ENCODE measurements at regions not wholly inside any gene's neighbourhood (a gene's known extent, or its start where the extent isn't known, plus 50 kb on each side); places are given as distances from the start of the nearest gene placed in this dataset.
A peak's percentile ranks its signal among the peaks of the same experiment; 100 is the strongest.

DNA sequence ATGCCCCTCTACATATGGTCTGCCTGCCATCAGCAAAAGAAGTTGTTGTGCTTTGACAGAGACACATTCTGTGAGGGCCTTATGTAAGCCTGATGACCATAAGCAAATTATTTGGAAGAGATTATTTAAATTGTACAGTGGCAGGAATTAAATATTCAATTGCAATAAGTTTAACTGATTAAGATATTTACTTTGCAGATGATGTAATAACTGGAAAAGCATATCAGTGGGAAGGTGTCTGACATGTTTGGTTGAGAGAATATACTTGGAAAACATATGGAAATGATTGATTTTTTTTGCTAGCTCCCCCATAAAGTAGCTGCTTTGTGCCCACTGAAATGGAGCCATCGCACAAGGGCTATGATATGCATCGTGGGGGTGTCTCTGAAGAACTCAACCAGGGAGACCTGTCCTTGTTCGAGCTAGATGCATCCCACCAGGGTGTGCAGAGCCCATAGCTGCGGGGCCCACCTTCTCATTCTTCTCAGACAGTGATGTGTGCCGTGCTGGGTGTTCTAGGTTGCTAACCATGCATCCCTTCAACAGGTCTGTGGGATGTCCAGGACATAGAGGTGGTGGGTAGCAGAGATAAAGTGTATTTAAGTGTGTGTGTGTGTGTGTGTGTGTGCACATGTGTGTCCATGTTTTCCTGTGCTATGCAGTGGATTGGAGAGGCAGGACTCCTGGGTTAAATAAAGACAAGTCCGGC, 90.4 kb upstream of the PARD3B start:
- H3K36me3 Mint-ChIP-seq (ENCODE audit: low read depth) = no peaks in the 10 kb centered on the region
- peaks cover 21% of the 10 kb centered on the region for H3K27me3 Mint-ChIP-seq (ENCODE audit: low read depth)
- no peak overlapping the region for H3K4me3 Mint-ChIP-seq
- no peaks in the 10 kb centered on the region for H3K4me1 Mint-ChIP-seq (ENCODE audit: low read depth)
- H3K27ac Mint-ChIP-seq = no peak overlapping the region
- H3K9me3 Mint-ChIP-seq = no peaks in the 10 kb centered on the region
- DNase-seq (ENCODE audit: low spot score) = no peak

DNA sequence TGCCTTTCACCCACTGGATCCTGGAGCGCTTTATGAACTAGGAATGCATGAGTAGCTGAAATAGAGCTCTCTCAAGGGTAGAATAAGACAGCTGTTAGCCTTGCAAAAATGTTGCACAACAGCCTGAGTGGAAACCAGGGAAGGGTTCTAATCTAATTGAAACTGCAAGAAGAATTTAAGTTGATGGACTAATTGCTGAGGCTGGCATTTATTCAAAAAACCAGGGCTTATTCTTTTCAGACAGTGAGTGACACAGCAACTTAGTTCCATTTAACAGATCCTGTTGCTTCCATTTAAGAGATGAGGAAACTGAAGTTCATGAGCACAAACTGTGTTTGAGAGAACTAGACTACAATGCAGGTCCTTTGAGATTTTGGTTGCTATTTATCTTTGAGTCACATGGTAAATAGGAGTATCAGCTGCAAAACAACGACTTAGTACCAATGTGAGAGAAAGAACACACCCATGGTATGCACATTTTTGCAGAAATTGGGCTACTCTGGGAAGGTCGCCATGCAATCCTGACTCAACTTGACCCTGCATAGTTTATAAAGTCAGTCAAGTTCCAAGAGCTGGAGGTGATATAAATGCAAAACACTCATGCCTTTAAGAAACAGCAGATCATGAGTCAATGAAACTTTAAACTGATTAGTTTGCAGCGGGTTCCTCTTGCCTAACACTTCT, 76.4 kb upstream of the PARD3B start:
- Mint-ChIP-seq H3K4me3 (no peak overlapping the region), H3K36me3 (ENCODE audit: low read depth) (no peaks in the 10 kb centered on the region), H3K4me1 (ENCODE audit: low read depth) (no peaks in the 10 kb centered on the region), H3K27ac (no peak overlapping the region), H3K9me3 (no peaks in the 10 kb centered on the region), H3K27me3 (ENCODE audit: low read depth) (peaks cover 11% of the 10 kb centered on the region)
- no peak for DNase-seq (ENCODE audit: low spot score)

- peaks cover 8% of the 10 kb centered on the region for H3K27me3 Mint-ChIP-seq (ENCODE audit: low read depth)
- no peak for DNase-seq (ENCODE audit: low spot score)
- H3K9me3 Mint-ChIP-seq = no peaks in the 10 kb centered on the region
- H3K36me3 Mint-ChIP-seq (ENCODE audit: low read depth) = no peaks in the 10 kb centered on the region
- no peaks in the 10 kb centered on the region for H3K4me1 Mint-ChIP-seq (ENCODE audit: low read depth)
- no peak overlapping the region for H3K4me3 Mint-ChIP-seq
- H3K27ac Mint-ChIP-seq = no peak overlapping the region
Observed at GRCh38 chr2:204470178-204470620, 75.1 kb upstream of the PARD3B start.

DNA sequence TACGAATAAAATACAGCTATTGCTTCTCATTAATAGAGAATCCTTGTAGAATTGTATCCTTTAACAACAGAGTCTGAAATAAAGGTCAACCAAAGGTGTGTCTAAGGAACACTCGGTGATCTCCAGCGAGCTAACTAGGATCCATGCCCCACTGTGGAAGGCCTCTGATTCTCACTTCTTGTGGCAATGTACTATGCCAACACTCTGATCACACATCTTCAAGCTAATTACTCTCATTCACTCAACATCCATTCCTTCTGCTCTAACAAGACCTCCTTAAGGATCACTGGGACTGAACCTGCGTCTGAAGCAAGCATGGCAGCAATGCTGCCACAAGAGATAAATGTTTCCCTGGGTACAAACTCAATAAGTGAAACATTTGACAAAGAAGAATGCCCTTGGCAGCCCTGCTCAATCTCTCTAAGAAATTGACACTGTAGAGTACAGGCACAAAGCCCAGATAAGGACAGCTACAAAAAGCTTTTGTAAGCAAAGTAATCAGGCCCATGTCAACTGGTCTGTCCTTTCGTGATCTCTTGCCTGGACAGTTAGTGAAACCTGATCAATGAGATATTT, 74.6 kb upstream of the PARD3B start:
- H3K4me3 Mint-ChIP-seq = no peak overlapping the region
- peaks cover 8% of the 10 kb centered on the region for H3K27me3 Mint-ChIP-seq (ENCODE audit: low read depth)
- no peaks in the 10 kb centered on the region for H3K4me1 Mint-ChIP-seq (ENCODE audit: low read depth)
- H3K27ac Mint-ChIP-seq = no peak overlapping the region
- DNase-seq (ENCODE audit: low spot score) = no peak
- H3K9me3 Mint-ChIP-seq = no peaks in the 10 kb centered on the region
- no peaks in the 10 kb centered on the region for H3K36me3 Mint-ChIP-seq (ENCODE audit: low read depth)

DNA sequence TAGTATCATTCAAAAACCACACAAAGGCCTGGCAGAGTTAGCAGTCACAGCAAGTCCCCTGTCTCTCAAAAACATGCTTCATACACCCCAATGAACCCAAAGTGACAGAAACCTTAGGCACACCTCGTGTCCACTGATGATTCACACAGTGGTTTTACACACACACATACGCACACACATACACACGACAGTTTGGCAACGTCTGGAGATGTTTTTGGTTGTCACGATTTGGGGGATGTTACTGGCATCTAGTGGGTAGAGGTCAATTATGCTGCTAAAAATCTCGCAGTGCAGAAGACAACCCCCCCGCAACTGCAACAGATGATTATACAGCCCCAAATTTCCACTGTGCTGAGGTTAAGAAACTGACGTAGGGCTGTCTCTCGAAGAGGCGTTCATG, 72.9 kb upstream of the PARD3B start:
- peaks cover 8% of the 10 kb centered on the region for H3K27me3 Mint-ChIP-seq (ENCODE audit: low read depth)
- no peak overlapping the region for H3K27ac Mint-ChIP-seq
- H3K4me3 Mint-ChIP-seq = no peak overlapping the region
- H3K36me3 Mint-ChIP-seq (ENCODE audit: low read depth) = no peaks in the 10 kb centered on the region
- H3K9me3 Mint-ChIP-seq = no peaks in the 10 kb centered on the region
- no peaks in the 10 kb centered on the region for H3K4me1 Mint-ChIP-seq (ENCODE audit: low read depth)
- DNase-seq (ENCODE audit: low spot score) = peak; percentile 4

DNA sequence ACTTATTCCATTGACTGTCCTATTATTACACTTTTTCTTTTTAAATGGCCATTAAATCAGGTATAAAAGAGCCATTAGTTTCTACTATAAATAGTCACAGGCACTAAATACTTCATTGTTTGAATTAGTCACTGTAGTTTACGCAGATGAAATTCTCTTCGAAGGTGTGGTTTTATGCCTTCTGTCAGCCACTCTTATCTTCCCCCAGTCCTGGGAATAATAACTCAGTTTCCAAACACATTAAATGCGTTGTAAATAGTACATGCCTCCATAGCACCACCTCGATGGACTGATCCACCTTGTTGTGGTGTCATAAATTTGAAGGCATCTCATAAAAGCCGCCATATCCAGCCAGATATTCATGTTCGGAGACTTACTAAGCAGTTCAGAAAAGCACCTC, 72.1 kb upstream of the PARD3B start:
- peaks cover 4% of the 10 kb centered on the region for H3K27me3 Mint-ChIP-seq (ENCODE audit: low read depth)
- H3K36me3 Mint-ChIP-seq (ENCODE audit: low read depth) = no peaks in the 10 kb centered on the region
- H3K4me1 Mint-ChIP-seq (ENCODE audit: low read depth) = no peaks in the 10 kb centered on the region
- H3K4me3 Mint-ChIP-seq = no peak overlapping the region
- H3K27ac Mint-ChIP-seq = no peak overlapping the region
- no peak for DNase-seq (ENCODE audit: low spot score)
- H3K9me3 Mint-ChIP-seq = no peaks in the 10 kb centered on the region

DNA sequence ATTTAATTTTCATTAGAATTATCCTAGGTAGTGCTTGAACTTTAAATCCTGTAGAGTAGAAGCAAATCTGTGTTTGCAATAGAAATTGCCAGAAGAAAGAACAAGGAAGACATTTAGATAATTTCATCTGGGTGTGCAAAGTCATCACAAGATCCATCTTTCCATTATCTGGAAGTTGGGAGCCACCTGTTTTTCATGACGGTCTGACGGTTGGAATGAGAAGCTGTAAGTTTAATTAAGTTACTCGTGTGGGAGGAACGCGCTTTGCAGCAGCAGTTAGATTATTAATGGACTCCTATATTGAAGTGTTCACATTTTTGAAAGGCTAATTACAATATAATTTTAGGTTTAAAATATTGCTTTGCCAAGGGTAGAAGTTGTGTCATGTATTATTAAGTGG, 69.9 kb upstream of the PARD3B start:
- H3K9me3 Mint-ChIP-seq = no peaks in the 10 kb centered on the region
- no peaks in the 10 kb centered on the region for H3K4me1 Mint-ChIP-seq (ENCODE audit: low read depth)
- no peak overlapping the region for H3K4me3 Mint-ChIP-seq
- H3K27ac Mint-ChIP-seq = no peak overlapping the region
- peaks cover 4% of the 10 kb centered on the region for H3K27me3 Mint-ChIP-seq (ENCODE audit: low read depth)
- H3K36me3 Mint-ChIP-seq (ENCODE audit: low read depth) = no peaks in the 10 kb centered on the region
- no peak for DNase-seq (ENCODE audit: low spot score)

DNA sequence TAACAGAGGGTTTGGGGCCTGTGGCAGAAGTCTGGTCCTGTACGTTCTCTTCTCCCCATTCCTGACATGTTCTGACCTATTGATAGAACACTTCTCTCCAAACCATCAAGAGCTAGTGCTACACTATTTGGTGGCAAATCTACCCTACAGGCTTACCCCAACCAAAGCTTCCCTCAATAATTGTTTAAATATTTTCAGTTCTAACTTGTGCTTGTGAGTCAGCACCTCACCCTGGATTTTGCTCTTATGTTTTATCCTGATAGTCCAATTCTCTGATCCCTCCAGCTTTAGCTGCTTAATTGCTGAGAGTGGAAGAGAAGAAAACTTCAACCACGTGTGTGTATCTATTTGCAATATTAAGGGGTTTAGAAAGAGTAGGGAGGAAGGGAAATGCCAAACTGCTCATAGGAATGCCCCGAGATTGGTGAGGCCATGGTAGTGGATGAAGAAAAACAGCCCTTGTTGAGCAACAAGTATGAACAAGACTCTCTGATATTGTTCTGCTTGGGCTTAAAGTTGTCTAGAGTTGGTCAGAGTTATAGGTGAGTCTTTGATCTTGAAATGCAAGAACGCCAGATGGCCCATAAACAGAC, 67.8 kb upstream of the PARD3B start:
- no peaks in the 10 kb centered on the region for H3K36me3 Mint-ChIP-seq (ENCODE audit: low read depth)
- H3K4me3 Mint-ChIP-seq = no peak overlapping the region
- DNase-seq (ENCODE audit: low spot score) = no peak
- peaks cover 4% of the 10 kb centered on the region for H3K27me3 Mint-ChIP-seq (ENCODE audit: low read depth)
- no peaks in the 10 kb centered on the region for H3K9me3 Mint-ChIP-seq
- no peaks in the 10 kb centered on the region for H3K4me1 Mint-ChIP-seq (ENCODE audit: low read depth)
- no peak overlapping the region for H3K27ac Mint-ChIP-seq

GRCh38 chr2:204479557-204479956, 65.7 kb upstream of the PARD3B start:
- H3K36me3 Mint-ChIP-seq (ENCODE audit: low read depth) = no peaks in the 10 kb centered on the region
- no peaks in the 10 kb centered on the region for H3K4me1 Mint-ChIP-seq (ENCODE audit: low read depth)
- H3K27me3 Mint-ChIP-seq (ENCODE audit: low read depth) = no peaks in the 10 kb centered on the region
- no peak for DNase-seq (ENCODE audit: low spot score)
- no peak overlapping the region for H3K27ac Mint-ChIP-seq
- H3K9me3 Mint-ChIP-seq = no peaks in the 10 kb centered on the region
- H3K4me3 Mint-ChIP-seq = no peak overlapping the region

DNA sequence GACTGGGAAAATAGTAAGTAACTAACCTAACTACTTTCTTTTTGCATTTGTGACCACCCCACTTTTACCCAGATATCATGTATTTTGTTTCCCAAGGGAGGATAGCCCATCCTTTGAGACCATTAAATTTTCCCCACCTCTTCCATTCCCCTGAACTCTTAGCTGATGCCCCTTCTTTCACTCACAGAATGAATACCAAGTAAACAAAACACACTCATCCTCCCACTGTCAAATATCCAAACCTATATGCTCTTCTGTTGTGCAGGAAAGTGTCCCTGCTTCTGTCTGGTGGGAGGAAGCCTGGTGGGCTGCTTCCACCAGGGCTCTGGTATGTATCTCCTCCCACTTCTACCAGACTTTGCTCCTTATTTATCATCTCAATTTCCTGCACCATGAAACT, 64.6 kb upstream of the PARD3B start:
- no peaks in the 10 kb centered on the region for H3K27me3 Mint-ChIP-seq (ENCODE audit: low read depth)
- no peaks in the 10 kb centered on the region for H3K9me3 Mint-ChIP-seq
- no peak for DNase-seq (ENCODE audit: low spot score)
- no peaks in the 10 kb centered on the region for H3K36me3 Mint-ChIP-seq (ENCODE audit: low read depth)
- no peak overlapping the region for H3K27ac Mint-ChIP-seq
- H3K4me1 Mint-ChIP-seq (ENCODE audit: low read depth) = no peaks in the 10 kb centered on the region
- H3K4me3 Mint-ChIP-seq = no peak overlapping the region

DNA sequence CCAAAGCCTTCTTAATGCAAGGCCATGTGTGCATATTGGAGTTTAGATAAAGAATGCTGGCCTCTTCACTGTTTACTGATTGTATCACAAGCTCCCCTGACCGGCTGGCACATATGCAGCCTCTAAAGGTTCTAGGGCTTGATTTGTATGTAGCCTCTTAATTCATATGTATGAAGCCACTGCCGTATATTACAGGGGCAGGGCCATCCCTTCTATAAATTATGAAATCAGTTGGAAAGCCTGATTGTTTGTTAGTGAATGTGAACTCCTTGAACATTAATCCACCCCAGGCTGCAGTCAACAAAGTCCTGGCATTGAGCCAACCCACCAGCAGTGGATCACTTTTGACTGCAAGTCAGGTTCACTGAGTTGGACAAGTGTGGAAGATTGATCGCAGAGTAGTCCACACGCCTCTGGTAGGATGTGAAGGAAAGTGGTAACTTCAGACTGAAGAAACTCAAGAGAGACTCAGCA, 61.6 kb upstream of the PARD3B start:
- no peaks in the 10 kb centered on the region for H3K36me3 Mint-ChIP-seq (ENCODE audit: low read depth)
- peaks cover 16% of the 10 kb centered on the region for H3K27me3 Mint-ChIP-seq (ENCODE audit: low read depth)
- H3K4me3 Mint-ChIP-seq = no peak overlapping the region
- no peak for DNase-seq (ENCODE audit: low spot score)
- H3K9me3 Mint-ChIP-seq = no peaks in the 10 kb centered on the region
- H3K27ac Mint-ChIP-seq = no peak overlapping the region
- no peaks in the 10 kb centered on the region for H3K4me1 Mint-ChIP-seq (ENCODE audit: low read depth)

DNA sequence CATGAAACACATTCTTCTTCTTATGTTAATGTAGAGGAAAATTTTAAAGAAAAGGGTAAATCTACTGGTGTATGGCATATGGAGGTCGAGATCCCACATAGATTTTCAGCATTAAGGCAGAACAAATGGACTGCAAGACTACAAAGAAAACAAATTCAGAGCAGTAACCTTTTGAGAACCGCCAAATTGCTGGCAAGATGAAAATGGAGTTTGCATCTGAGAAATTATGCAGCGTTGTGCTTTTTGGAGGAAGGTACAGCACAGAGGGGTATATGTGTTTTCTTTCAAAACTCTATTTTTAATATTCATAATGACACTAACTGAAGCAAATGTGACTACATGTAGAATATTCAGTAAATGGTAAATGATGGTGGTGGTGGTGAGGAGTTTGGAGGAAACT, 59.0 kb upstream of the PARD3B start:
- no peak overlapping the region for H3K27ac Mint-ChIP-seq
- no peak for DNase-seq (ENCODE audit: low spot score)
- H3K27me3 Mint-ChIP-seq (ENCODE audit: low read depth) = peaks cover 16% of the 10 kb centered on the region
- H3K4me1 Mint-ChIP-seq (ENCODE audit: low read depth) = no peaks in the 10 kb centered on the region
- no peaks in the 10 kb centered on the region for H3K36me3 Mint-ChIP-seq (ENCODE audit: low read depth)
- H3K4me3 Mint-ChIP-seq = no peak overlapping the region
- no peaks in the 10 kb centered on the region for H3K9me3 Mint-ChIP-seq

DNA sequence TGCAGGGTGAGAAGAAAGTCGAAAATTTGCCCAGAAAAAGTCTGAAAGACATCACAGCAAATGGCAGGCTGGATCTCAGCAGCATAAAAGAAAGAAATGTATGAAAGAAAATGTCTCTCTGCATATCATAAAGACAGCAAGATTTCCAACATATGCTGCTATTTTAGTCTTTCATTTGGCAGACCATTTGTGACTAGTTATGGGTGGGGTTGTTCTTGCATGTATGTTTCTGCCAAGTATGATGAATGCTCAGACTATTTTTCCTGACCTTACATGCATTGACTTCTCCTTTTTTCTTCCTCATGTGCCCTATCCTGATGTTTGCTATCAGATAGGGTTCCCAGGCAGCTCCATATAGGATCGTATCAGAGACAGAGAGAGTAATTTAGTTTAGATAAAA, 58.5 kb upstream of the PARD3B start:
- H3K27ac Mint-ChIP-seq = no peak overlapping the region
- H3K4me1 Mint-ChIP-seq (ENCODE audit: low read depth) = no peaks in the 10 kb centered on the region
- no peaks in the 10 kb centered on the region for H3K9me3 Mint-ChIP-seq
- H3K4me3 Mint-ChIP-seq = no peak overlapping the region
- peaks cover 16% of the 10 kb centered on the region for H3K27me3 Mint-ChIP-seq (ENCODE audit: low read depth)
- no peak for DNase-seq (ENCODE audit: low spot score)
- no peaks in the 10 kb centered on the region for H3K36me3 Mint-ChIP-seq (ENCODE audit: low read depth)

All from T-helper 2 cell treated with Interferon-gamma antibody and Interleukin-4, amounts not matched to agents 5 μg/mL and 100 μg/mL, for 36 hours (primary cell).